GM12878 (cell line): ENCODE measurements at regions not wholly inside any gene's neighbourhood (a gene's known extent, or its start where the extent isn't known, plus 50 kb on each side); places are given as distances from the start of the nearest gene placed in this dataset.
A peak's percentile ranks its signal among the peaks of the same experiment; 100 is the strongest.

Experiments used
- ATAC-seq: fragments of 200-7000 bp; cut with Tn5 transposase; 3 replicates; pipeline ENCODE4 v1.9.1; 2020; ENCODE audit warnings: mild to moderate bottlenecking, moderate library complexity
- BruUV-seq: library from RNA; stranded (reverse); fragments of 400-500 nt; replicated peaks from 2 replicates; lab custom pipeline; 2021; lab: Mats Ljungman, UMichigan
- CTCF ChIA-PET: fragments of 300-600 bp; sonication (Branson Sonifier 250); formaldehyde crosslinking; extraction: SDS; loops from one replicate; lab custom pipeline; 2021; ENCODE audit warnings: inconsistent platforms; lab: Yijun Ruan, JAX
- POLR2A ChIA-PET: fragments of 350-600 bp; formaldehyde crosslinking; extraction: SDS; loops from one replicate; lab custom pipeline; 2021; ENCODE audit warnings: inconsistent platforms; lab: Charles Lee
- RAD21 ChIA-PET: fragments of 300-600 bp; sonication (Branson Sonifier 250); formaldehyde crosslinking; loops from one replicate; lab custom pipeline; 2023; ENCODE audit warnings: antibody characterized with exemption; ENCODE audit not compliant: unreplicated experiment; lab: Charles Lee
- SMC1A ChIA-PET: fragments of 300-600 bp; sonication (Branson Sonifier 250); formaldehyde crosslinking; loops from one replicate; lab custom pipeline; 2023; ENCODE audit not compliant: unreplicated experiment, uncharacterized antibody; lab: Charles Lee
- DNase-seq: peaks from one replicate; pipeline ENCODE4 v3.0.0-alpha.2; 2011; ENCODE audit warnings: low read depth, low spot score
- FAIRE-seq: peaks from 3 replicates; lab custom pipeline; 2011; peaks lifted over from hg19 to GRCh38; lab: Jason Lieb, UNC
- H2AFZ ChIP-seq: 2 replicates; pipeline ENCODE4 v1.6.0; 2011; ENCODE audit warnings: low read depth, low read length, control low read depth; ENCODE audit not compliant: control insufficient read depth
- H3K27ac ChIP-seq: 2 replicates; pipeline ENCODE4 v1.5.1; 2011; ENCODE audit warnings: control low read depth; ENCODE audit not compliant: control insufficient read depth, insufficient read depth
- H3K27me3 ChIP-seq, 2 experiments: replicated peaks in 1 of 2; 2 replicates each; pipeline versions ENCODE4 v1.6.0 to v1.6.1; 2011; ENCODE audit warnings: low read length in 1 of 2; ENCODE audit not compliant: control insufficient read depth in 2 of 2, insufficient read depth in 2 of 2
- H3K36me3 ChIP-seq, 2 experiments: 2 replicates each; pipeline ENCODE4 v1.5.1; 2011; ENCODE audit warnings: low read length in 1 of 2; ENCODE audit not compliant: control insufficient read depth in 2 of 2, insufficient read depth in 2 of 2
- H3K4me1 ChIP-seq: 2 replicates; pipeline ENCODE4 v1.6.1; 2011; ENCODE audit warnings: mild to moderate bottlenecking, low read length, moderate library complexity, mixed read lengths; ENCODE audit not compliant: control insufficient read depth, insufficient read depth
- H3K4me2 ChIP-seq: 2 replicates; pipeline ENCODE4 v1.6.0; 2011; ENCODE audit warnings: control low read depth; ENCODE audit not compliant: control insufficient read depth, insufficient read depth
- H3K4me3 ChIP-seq: fragments of 200-600 bp; sonication (generic); 2 replicates; pipeline ENCODE4 v1.5.1; 2016
- H3K79me2 ChIP-seq: 2 replicates; pipeline ENCODE4 v1.6.0; 2011; ENCODE audit warnings: low read length; ENCODE audit not compliant: control insufficient read depth, insufficient read depth
- H3K9ac ChIP-seq: 2 replicates; pipeline ENCODE4 v1.8.0; 2011; ENCODE audit warnings: low read length, control low read depth, mixed read lengths; ENCODE audit not compliant: control insufficient read depth, insufficient read depth
- H3K9me3 ChIP-seq: replicated peaks from 3 replicates; pipeline ENCODE4 v1.5.1; 2011; ENCODE audit warnings: mild to moderate bottlenecking, low read length; ENCODE audit not compliant: control insufficient read depth, insufficient read depth
- H4K20me1 ChIP-seq: 2 replicates; pipeline ENCODE4 v1.6.0; 2011; ENCODE audit not compliant: control insufficient read depth, insufficient read depth
- ASH2L ChIP-seq: fragments of 300-600, 200-600 bp; sonication (generic); IDR thresholded peaks from 2 replicates; pipeline ENCODE4 v1.6.1; 2017; ENCODE audit warnings: low read depth, mild to moderate bottlenecking, borderline replicate concordance
- CBX3 ChIP-seq: fragments of 200-600 bp; sonication (generic); IDR thresholded peaks from 2 replicates; pipeline ENCODE4 v1.6.1; 2016; ENCODE audit warnings: low read depth, borderline replicate concordance
- CREB1 ChIP-seq: IDR thresholded peaks from 2 replicates; pipeline ENCODE4 v1.6.1; 2012; ENCODE audit warnings: low read depth, mild to moderate bottlenecking, inconsistent platforms
- MEF2A ChIP-seq: IDR thresholded peaks from 2 replicates; pipeline ENCODE4 v1.6.1; 2011; ENCODE audit warnings: low read depth, mild to moderate bottlenecking, low read length, moderate library complexity; ENCODE audit not compliant: insufficient read depth
- NFIC ChIP-seq: IDR thresholded peaks from 2 replicates; pipeline ENCODE4 v1.6.1; 2012; ENCODE audit warnings: low read depth, mild to moderate bottlenecking, inconsistent platforms, low read length, moderate library complexity
- SIN3A ChIP-seq: IDR thresholded peaks from 2 replicates; pipeline ENCODE4 v1.6.1; 2012; ENCODE audit warnings: low read depth, low read length, improper control_type of control experiment
- SUZ12 ChIP-seq: fragments of 200-600 bp; sonication (generic); IDR thresholded peaks from one replicate; pipeline ENCODE4 v1.6.1; 2018; ENCODE audit warnings: antibody characterized with exemption, mild to moderate bottlenecking; ENCODE audit not compliant: unreplicated experiment
- YY1 ChIP-seq: IDR thresholded peaks from 2 replicates; pipeline ENCODE4 v1.6.1; 2011; ENCODE audit warnings: low read depth, mild to moderate bottlenecking, low read length
- ZNF207 ChIP-seq: fragments of 450-650 bp; IDR thresholded peaks from 2 replicates; pipeline ENCODE4 v1.6.1; 2014; ENCODE audit warnings: antibody characterized with exemption, mild to moderate bottlenecking, borderline replicate concordance
- WGBS: methylation state at CpG from one replicate; pipeline ENCODE4 v1.1.6; 2016; ENCODE audit warnings: low lambda C conversion rate; ENCODE audit not compliant: insufficient replicate concordance, insufficient coverage; ENCODE audit errors: missing lambda C conversion rate; 5-methylcytosine and 5-hydroxymethylcytosine counted together
- in situ Hi-C: fragments of 300-500 bp; cut with MboI; formaldehyde crosslinking; loops from 9 replicates; pipeline ENCODE4 v1.14.3; 2018; ENCODE audit warnings: mixed read lengths
- intact Hi-C: fragments of 100-400 bp; cut with micrococcal nuclease; formaldehyde crosslinking; loops from one replicate; pipeline ENCODE4 v1.14.2; 2022; ENCODE audit not compliant: unreplicated experiment
- TF ChIP-seq, protein P1 (sequence below): fragments of 450-650 bp; IDR thresholded peaks from 2 replicates; pipeline ENCODE4 v1.6.1; 2014; ENCODE audit warnings: mild to moderate bottlenecking
- TF ChIP-seq, protein P2 (sequence below): fragments of 450-650 bp; IDR thresholded peaks from 2 replicates; pipeline ENCODE4 v1.6.1; 2017; ENCODE audit warnings: low read depth, mild to moderate bottlenecking, moderate library complexity
- TF ChIP-seq, protein P3 (sequence below): fragments of 450-650 bp; formaldehyde crosslinking; IDR thresholded peaks from 2 replicates; pipeline ENCODE4 v1.5.0; 2022; ENCODE audit warnings: mild to moderate bottlenecking, missing genetic modification characterization
- TF ChIP-seq, protein P4 (sequence below): fragments of 450-650 bp; IDR thresholded peaks from 2 replicates; pipeline ENCODE4 v1.6.1; 2016; ENCODE audit warnings: mild to moderate bottlenecking

DNA sequence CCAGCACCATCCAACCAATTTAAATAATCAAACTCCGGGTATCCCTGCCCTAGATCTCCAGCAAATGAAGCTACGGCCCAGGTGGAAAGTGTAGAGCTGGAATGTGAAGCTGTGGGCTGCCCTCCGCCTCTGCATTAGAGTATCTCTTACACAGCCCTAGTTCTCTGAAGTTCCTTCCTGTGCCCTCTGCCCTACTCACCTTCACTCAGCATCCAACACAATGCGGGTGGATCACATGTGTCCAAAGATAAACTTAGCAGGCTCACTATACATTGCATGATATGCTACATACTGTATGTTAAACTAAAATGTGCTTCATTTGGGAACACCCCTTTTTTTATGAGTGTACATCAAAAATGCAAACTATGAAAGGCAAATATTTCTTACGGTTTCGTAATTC lies 70.0 kb upstream of the RAD23B start (continued):
- TF ChIP-seq, protein P1, sequence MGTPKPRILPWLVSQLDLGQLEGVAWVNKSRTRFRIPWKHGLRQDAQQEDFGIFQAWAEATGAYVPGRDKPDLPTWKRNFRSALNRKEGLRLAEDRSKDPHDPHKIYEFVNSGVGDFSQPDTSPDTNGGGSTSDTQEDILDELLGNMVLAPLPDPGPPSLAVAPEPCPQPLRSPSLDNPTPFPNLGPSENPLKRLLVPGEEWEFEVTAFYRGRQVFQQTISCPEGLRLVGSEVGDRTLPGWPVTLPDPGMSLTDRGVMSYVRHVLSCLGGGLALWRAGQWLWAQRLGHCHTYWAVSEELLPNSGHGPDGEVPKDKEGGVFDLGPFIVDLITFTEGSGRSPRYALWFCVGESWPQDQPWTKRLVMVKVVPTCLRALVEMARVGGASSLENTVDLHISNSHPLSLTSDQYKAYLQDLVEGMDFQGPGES: no peak

DNA sequence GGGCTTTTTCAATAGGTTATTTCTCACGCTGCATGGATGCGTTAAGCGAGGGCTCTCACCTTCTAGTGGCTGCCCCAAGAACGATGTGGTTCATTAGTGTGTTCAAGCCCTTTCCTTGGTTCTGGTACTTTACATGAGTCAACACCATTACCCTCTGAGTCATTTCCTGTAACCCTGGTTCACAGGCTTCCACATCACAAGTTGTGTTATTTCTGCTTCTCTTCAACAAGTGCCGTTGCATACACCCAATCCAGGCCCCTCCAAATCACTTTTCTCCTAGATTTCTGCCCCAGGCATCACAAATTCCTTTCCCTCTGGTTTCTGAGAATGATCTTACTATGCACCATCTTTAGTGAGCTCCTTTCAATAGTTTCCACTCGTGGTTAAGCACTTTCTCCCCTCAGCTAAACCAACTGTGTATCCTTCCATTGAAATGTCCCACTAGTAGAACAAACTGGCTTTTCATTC lies 69.5 kb upstream of the RAD23B start:
- 3% methylated on average over 6 of the region's 6 CpGs for WGBS
- in situ Hi-C loops (no loop called here), intact Hi-C loops (loop anchor here (1.0 to 2.0 kb wide), 2 partner anchors 40 to 47 kb away; no protein-coding TSS in a partner anchor)
- ChIA-PET POLR2A (interaction anchor here (1.0 to 2.4 kb wide), 4 partner anchors 38 to 70 kb away, joined by 6 to 10 read pairs (median 6); no protein-coding TSS in a partner anchor), RAD21 (interaction anchor here (0.9 to 1.8 kb wide), 9 partner anchors 9 to 233 kb away, joined by 3 to 20 read pairs (median 5); no protein-coding TSS in a partner anchor), CTCF (interaction anchor here (0.5 to 1.3 kb wide), 7 partner anchors 27 to 233 kb away, joined by 3 to 7 read pairs (median 3); no protein-coding TSS in a partner anchor), SMC1A (interaction anchor here (0.7 to 1.9 kb wide), 13 partner anchors 14 to 1283 kb away, joined by 3 to 31 read pairs (median 5); no protein-coding TSS in a partner anchor)
- H3K4me2 ChIP-seq: peak overlapping the region; percentile 54
- H3K27me3 ChIP-seq: no peaks in the 10 kb centered on the region
- peak overlapping the region; percentile 63 for H2AFZ ChIP-seq
- no peaks in the 10 kb centered on the region for H3K79me2 ChIP-seq
- H3K36me3 ChIP-seq: no peaks in the 10 kb centered on the region
- H3K9ac ChIP-seq: no peak overlapping the region
- peak; percentile 92 for FAIRE-seq
- peaks cover 7% of the 10 kb centered on the region; the same call in 1 of the 2 replicates for H3K4me1 ChIP-seq
- ATAC-seq: peak; percentile 96
- BruUV-seq: no TSS peak
- peak; percentile 76 for DNase-seq
- no peak overlapping the region for H3K4me3 ChIP-seq
- no peaks in the 10 kb centered on the region; the same call in 2 of the 3 replicates for H3K9me3 ChIP-seq
- H4K20me1 ChIP-seq: no peaks in the 10 kb centered on the region
- peak overlapping the region; percentile 46; the same call in 1 of the 2 replicates for H3K27ac ChIP-seq
- TF ChIP-seq, protein P2, sequence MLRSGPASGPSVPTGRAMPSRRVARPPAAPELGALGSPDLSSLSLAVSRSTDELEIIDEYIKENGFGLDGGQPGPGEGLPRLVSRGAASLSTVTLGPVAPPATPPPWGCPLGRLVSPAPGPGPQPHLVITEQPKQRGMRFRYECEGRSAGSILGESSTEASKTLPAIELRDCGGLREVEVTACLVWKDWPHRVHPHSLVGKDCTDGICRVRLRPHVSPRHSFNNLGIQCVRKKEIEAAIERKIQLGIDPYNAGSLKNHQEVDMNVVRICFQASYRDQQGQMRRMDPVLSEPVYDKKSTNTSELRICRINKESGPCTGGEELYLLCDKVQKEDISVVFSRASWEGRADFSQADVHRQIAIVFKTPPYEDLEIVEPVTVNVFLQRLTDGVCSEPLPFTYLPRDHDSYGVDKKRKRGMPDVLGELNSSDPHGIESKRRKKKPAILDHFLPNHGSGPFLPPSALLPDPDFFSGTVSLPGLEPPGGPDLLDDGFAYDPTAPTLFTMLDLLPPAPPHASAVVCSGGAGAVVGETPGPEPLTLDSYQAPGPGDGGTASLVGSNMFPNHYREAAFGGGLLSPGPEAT: peak; percentile 78; the same call in 1 of the 2 replicates
- TF ChIP-seq ZNF207 (no peak), NFIC (no peak), SIN3A (no peak), MEF2A (no peak), SUZ12 (no peak), YY1 (no peak), CREB1 (0 out of 2 replicates have a peak, but pooled peaks have one; percentile 9), CBX3 (no peak), ASH2L (no peak)
- TF ChIP-seq, protein P3, sequence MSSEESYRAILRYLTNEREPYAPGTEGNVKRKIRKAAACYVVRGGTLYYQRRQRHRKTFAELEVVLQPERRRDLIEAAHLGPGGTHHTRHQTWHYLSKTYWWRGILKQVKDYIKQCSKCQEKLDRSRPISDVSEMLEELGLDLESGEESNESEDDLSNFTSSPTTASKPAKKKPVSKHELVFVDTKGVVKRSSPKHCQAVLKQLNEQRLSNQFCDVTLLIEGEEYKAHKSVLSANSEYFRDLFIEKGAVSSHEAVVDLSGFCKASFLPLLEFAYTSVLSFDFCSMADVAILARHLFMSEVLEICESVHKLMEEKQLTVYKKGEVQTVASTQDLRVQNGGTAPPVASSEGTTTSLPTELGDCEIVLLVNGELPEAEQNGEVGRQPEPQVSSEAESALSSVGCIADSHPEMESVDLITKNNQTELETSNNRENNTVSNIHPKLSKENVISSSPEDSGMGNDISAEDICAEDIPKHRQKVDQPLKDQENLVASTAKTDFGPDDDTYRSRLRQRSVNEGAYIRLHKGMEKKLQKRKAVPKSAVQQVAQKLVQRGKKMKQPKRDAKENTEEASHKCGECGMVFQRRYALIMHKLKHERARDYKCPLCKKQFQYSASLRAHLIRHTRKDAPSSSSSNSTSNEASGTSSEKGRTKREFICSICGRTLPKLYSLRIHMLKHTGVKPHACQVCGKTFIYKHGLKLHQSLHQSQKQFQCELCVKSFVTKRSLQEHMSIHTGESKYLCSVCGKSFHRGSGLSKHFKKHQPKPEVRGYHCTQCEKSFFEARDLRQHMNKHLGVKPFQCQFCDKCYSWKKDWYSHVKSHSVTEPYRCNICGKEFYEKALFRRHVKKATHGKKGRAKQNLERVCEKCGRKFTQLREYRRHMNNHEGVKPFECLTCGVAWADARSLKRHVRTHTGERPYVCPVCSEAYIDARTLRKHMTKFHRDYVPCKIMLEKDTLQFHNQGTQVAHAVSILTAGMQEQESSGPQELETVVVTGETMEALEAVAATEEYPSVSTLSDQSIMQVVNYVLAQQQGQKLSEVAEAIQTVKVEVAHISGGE (CRISPR knock-in tag): no peak
- TF ChIP-seq, protein P4, sequence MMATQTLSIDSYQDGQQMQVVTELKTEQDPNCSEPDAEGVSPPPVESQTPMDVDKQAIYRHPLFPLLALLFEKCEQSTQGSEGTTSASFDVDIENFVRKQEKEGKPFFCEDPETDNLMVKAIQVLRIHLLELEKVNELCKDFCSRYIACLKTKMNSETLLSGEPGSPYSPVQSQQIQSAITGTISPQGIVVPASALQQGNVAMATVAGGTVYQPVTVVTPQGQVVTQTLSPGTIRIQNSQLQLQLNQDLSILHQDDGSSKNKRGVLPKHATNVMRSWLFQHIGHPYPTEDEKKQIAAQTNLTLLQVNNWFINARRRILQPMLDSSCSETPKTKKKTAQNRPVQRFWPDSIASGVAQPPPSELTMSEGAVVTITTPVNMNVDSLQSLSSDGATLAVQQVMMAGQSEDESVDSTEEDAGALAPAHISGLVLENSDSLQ: no peak
